Peyer's patch (tissue), 4 donors: ENCODE measurements at regions not wholly inside any gene's neighbourhood (a gene's known extent, or its start where the extent isn't known, plus 50 kb on each side); places are given as distances from the start of the nearest gene placed in this dataset.

Source experiments
- CTCF ChIP-seq, 6 experiments: fragments of 450-650 bp in 4 of 6; fragments of 200-600 bp in 2 of 6; sonication (generic) in 1 of 6; IDR thresholded peaks; one replicate each; pipeline ENCODE4 v1.5.1; 2017 to 2019; ENCODE audit warnings: antibody characterized with exemption in 6 of 6, mild to moderate bottlenecking in 3 of 6, moderate library complexity in 1 of 6
- POLR2A ChIP-seq, 2 donors: fragments of 450-650 bp; IDR thresholded peaks; one replicate each; pipeline ENCODE4 v1.5.1; 2017; ENCODE audit warnings: antibody characterized with exemption in 2 of 2, mild to moderate bottlenecking in 2 of 2, moderate library complexity in 2 of 2

- no peak for TF ChIP-seq CTCF (IDR thresholded peaks at IDR 0.05)
- no peak for TF ChIP-seq POLR2A (IDR thresholded peaks at IDR 0.05)
These were observed 115.2 kb downstream of the DISP1 start for GRCh38 chr1:222930070-222930469.
